Lung microvascular endothelial cell (primary cell): ENCODE measurements at regions not wholly inside any gene's neighbourhood (a gene's known extent, or its start where the extent isn't known, plus 50 kb on each side); places are given as distances from the start of the nearest gene placed in this dataset.
"Not testable (repeated sequence)": the region's sequence is repeated elsewhere in the genome, so short reads cannot be mapped to it uniquely, and the experiment has no call there.

Experiments
- DNase-seq, 2 donors: peaks; one replicate each; pipeline versions ENCODE4 v3.0.0 to v3.0.0-alpha.2; 2010; ENCODE audit warnings: low read depth in 2 of 2

DNA sequence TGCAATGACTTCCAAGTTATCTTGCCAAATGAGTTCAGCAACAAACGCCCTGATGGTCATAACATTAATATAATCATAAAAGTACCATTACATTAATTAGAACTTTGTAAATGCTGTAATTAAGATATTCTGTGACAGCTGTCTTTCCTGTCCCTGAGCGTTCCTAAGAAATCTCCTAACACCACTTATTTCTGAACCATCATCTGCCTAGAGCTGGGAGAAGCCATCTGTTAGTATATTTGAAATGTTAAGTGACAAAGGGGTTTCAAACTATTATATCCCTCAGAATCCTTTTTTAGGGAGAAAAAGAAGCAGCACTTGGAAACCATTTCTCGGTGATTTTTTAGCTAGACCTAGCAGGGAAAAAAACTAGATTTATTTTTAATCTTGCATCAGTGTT is 657.5 kb downstream of the FAM181B start:
- DNase-seq: no peak

DNA sequence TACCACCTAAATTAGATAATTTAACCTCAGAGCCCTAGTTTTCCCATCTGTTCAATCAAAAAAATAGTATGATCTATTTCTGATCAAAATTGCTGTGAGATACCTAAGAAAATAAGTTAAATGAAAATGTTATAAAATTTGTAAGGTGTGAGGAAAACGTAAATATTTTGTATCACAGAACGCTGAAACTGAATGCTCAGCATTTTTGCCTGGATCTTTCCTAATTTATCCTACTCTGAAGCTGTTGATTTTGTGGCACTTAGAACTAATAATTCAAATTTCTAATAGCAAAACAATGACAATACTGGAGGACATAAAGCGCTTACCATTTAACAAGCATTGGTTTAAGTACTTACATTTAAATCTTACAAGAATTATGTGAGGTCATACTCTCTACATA is 674.2 kb downstream of the FAM181B start:
- no peak for DNase-seq

DNA sequence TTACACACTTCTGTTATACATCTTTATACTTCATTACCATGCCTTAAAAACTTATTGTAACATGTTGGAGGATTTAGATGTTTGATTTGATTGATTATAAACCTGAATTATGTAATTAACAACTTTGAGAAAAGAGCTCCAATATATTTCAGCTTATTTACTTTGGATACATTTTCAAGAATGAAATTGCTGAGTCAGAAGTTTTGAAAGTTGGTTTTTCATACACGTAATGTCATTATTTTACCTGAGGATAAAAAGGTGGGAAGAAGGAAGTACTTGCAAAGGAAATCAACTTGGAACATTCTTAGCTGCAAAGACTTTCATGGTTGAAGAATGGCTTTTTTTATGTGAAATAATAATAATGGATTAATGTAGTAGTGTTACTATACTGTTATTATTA is 677.2 kb downstream of the FAM181B start:
- no peak for DNase-seq

DNA sequence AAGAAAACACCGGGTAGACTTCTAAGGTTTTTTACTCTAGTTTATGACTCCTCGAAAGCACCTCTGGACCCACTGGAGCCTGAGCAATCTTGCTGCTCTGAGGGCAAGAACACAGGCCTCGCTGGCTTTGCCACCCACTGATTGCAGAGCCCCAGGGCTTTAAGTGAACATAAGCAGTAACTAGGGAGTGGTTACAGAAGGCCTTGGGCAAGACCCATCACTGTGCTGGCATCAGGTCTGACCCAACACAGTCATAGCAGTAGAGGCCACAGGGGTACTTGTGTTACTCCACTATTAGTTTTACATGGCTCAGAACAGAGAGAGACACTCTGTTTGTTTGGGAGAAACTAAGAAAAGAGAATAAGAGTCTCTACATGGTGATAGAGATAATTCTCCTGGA is 684.5 kb downstream of the FAM181B start:
- no peak for DNase-seq

DNA sequence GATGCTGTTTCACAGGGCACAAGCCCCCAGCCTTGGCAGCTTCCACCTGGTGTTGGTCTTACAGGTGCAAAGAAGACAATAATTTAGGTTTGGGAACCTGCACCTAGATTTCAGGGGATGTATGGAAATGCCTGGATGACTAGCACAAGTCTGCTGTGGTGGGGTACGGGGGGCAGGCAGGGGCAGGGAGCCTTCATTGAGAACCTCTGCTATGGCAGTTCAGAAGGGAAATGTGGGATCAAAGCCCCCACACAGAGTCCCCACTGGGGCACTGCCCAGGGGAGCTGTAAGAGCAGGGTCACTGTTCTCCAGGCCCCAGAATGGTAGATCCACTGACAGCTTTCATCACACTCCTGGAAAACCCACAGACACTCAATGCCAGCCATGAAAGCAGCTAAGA is 686.5 kb downstream of the FAM181B start:
- no peak for DNase-seq

DNA sequence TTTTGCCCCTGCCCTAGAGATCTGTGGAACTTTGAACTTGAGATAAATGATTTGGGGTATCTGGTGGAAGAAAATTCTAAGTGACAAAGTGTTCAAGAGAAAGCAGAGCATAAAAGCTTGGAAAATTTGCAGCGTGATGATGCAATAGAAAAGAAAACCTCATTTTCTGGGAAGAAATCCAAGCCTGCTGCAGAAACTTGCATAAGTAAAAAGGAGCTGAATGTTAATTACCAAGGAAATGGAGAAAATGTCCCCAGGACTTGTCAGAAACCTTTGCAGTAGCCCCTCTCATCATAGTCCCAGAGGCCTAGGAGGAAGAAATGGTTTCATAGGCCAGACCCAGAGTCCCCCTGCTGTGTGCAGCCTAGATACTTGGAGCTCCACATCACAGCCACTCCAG is 686.9 kb downstream of the FAM181B start:
- DNase-seq: no peak

DNA sequence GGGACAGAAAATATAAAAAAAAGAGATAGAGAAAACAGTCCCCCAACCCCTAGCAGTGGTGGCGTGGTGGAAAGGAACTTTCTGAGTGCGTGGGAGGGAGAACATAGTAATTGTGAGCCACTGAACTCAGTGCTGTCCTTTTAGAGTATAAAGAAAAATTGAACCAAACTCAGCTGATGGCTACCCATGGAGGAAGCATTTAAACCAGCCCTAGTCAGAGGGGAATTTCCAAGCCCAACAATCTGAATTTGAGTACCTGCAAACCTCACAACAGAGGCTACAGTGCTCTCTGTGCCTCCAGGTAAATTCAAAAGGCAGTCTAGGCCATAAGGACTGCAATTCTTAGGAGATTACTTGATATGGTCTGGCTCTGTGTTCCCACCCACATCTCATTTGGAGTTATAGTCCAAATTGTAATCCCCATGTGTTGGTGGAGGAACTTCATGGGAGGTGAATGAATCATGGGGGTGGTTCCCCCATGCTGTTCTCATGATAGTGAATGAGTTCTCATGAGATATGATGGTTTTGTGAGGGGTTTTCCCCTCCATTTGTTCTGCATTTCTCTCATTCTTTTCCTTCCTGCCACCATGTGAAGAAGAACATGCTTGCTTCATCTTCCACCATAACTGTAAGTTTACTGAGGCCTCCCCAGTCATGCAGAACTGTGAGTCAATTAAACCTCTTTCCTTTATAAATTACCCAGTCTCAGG is 687.8 kb downstream of the FAM181B start:
- no peak for DNase-seq

DNA sequence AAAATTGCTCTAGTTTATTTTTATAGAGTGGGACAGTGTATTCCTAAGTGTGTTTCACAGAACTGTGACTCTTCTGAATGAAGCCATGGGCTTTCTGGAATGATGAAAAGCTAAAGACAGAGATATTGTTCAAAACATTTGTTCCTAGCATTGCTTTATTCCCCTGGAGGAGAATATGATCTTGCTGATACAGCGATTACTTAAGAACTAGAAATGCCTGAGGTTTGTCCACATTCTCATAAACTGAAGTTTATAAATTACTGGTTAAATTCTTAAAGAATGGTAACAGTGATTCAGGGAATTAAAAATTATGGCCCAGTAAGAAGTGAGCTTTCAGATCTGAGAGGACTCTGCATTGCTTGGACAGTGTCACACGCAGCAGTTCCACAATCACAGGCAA is 690.3 kb downstream of the FAM181B start:
- no peak for DNase-seq

DNA sequence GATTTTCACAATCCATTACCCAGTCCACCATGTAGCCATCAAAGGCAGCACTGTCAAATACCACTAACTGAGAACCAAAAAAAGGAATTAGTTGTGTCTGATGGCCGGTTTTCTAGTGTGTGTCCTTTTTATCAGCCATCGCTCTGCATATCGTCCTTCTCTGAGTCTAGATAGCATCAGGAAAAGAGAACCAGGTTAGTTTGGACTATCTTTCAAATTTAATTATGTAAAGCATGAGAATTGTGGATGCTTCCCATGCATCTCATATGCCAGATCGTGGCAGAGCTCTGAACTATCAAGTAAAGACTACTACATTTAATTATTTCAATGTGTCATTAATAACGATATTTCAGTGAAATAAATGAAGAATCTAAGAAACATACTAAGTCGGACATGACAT is 691.9 kb downstream of the FAM181B start:
- DNase-seq: no peak

DNA sequence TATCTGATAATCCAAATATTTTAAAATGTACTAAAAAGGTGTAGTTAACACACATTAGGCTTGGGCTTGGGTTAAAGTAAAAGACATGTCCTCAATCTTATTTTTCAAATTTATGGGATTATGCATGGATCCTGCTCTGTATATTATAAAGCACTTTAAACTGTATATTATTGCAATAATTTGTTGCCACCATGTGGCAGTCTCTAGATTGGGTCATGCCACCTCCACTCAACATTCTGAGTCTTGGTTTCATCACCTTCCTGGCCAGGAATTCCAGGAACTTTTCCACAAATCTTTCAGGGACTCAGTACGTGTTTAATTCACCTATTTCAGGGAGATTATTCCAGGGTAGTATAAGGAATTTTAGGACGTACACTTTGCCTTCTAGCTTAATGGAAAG is 695.5 kb downstream of the FAM181B start:
- DNase-seq: no peak

DNA sequence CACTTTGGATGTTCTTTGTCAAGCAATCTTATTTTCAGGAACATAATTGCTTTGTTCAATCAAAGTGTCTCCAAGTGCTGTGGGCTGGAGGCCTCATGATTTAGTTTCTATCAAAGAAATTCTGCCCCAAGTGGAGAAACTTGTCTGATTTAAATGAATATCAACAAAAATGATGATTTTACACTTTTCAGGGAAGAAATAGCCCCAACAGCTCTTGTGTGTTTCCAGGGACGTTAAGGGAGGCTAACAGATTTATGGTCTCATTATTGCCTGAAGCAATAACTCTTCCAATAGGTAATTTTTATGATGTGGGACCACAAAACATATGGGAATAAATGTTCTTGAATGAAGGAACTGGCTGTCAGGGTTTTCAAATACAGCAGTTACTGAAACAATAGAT is 699.1 kb downstream of the FAM181B start:
- DNase-seq: no peak

DNA sequence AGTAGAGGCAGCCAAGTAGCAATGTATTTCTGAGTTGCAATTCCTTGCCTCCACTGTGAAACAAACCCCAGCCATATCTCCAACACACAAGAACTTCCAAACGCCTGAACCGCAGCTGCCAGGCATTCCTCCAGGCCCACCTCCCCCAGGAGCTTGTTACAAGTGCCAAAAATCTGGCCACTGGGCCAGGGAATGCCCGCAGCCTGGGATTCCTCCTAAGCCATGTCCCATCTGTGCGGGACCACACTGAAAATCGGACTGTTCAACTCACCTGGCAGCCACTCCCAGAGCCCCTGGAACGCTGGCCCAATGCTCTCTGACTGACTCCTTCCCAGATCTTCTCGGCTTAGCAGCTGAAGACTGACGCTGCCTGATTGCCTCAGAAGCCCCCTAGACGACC is 706.3 kb downstream of the FAM181B start:
- not testable (repeated sequence) for DNase-seq

DNA sequence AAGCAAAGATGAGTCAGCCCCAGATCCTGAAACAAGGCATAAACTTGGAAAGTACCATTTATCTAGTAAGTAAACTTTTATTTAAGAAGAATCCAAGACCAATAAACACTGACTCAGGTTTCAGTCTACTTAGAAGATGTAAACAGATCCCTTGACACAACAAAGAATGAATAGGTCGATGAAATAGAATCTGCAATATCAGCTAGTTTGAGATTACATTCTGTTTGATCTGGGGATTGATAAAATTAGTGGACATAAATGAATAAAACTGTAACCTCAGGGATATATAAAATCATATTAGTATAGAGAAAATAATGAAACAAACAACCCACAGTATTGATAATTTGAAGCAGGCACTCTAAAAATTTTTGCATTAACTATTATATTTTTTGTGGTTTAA is 708.9 kb downstream of the FAM181B start:
- DNase-seq: no peak

DNA sequence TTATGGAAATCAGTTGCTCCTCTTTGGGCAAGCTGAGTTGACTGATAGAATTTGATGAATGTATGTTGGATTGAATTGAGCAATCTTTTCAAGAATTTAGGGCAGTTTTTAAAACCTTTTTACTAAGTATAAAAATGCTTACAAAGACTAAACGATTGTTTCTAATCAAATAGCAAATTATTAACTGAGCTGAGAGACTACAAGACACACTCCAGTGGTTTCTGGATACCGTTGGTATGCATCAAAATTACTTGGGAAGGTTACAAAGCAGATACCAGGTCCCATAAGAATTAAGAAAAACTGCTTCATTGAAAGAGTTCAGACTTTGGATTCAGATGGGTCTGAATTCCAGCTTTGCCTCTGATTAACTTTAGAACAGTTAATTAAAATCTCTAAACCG is 721.4 kb downstream of the FAM181B start:
- no peak for DNase-seq

DNA sequence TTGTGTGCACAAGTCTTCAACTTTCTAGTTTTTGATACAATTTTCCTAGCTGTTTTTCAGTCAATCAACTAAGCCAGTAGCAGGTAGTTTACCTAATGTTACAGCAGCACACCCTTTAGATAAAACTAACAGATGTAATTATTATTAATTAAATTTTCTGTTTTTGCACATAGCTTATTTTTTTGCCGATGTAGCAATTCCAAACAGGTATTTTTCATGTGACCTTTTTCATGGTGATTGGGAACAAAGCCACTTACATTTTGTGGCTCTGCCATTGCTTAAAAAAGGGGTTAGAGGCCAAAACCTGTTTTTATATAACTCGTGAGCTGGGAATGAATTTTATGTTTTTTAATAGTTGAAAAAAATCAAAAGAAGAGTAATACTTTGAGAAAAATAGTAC is 724.5 kb downstream of the FAM181B start:
- no peak for DNase-seq

DNA sequence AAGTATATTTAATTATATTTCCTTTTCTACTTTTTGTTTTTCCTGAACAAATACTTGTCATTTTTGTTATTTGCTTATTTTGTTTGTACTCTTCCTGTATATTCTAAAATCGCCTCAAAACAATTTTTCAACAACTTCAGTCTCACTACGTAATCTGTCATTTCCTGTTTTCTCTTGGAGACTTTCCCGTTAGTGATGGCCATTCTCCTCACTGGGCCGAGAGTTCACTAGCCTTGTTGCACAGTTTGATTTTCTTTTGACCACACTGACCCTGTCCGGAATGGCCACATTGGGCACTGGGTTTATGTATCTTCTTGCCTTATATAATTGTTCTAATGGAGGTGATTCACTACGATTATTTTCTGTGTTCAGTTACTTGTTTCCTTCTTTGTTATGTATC is 726.1 kb downstream of the FAM181B start:
- DNase-seq: no peak

DNA sequence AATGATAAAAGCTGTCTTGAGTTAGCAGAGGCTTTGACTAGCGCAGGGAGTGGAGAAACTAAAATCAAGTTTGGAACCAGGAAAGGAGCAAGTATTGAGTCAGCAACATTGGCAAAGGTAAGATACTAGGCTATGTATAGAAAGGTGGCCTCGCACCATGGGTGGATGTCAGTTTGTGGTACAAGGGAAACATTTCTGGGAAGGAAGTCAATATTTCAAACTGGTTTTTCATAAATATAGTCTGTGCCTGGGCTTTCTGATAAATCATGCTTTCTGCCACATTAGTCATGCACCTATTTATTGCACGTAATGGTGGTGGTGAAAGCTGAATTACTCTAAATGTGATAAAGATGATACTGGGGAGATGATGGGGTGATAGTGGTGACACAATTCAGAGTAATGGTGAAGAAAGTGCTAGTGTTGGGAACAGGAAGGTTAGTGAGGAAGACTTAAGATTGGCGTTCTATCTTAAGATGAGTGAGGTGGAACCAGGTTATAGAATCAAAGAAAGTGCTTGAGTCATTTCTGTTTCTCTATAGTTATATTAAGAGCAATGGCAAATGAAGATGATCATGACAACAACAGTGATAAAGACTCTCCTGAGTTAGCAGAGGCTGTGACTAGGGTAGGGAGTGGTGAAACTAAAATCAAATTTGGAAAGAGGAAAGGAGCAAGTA is 729.0 kb downstream of the FAM181B start:
- no peak for DNase-seq

DNA sequence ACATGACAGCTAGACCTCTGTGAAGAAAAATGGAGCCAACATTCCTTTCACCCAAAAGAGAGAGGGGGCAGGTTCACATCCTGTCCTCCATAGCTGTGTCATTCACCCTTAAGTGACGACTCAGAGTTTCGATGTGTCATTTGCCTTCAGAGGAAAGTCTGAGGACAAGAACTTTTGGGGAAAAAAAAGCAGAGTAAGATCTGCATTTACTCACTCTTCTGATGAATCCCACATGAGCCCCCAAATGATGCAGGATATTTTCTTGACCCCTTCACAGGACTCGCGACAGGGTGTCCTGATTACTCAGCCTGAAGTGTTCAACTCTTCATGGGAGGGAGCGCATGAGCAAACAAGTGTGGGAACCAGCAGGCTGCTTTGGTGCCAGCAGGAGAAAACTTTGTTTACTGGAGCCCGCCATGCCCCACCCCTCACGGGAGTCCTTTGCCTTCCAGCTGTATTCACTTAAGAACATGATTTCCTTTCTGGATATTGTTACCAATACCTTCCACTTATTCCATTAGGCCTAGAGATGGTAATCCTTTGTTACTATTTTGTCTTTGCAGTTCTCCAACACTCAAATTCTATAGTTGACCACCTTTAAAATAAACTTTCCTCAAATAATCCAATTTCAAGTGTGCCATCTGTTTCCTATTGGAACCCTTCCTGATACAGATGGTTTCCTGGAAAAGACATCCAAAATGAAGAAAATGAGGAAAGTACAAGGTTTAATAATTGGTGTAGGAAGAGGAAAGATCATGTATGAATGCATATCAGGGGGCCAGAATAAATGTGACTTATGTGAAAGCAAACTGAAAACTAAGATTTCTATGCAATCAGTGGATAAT is 729.8 kb downstream of the FAM181B start:
- no peak for DNase-seq

DNA sequence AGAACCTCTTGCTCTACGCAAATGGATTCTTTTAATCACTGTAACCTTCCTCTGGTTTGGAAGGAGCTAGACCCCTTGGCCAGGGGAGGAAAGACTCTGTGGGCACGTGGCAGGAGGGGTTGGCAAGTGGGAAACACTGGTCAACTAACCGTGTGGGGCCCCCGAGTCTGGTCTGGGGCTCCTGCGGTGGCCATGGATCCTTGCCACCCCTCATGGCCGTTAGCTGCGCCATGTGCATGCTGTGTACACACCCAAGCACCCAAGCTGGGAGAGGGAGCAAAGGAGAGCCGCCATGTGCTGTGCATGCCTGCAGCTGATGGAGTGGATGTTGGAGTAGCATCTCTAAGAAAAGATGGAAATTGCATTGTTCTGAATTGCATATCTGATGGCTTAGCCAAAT is 730.6 kb downstream of the FAM181B start:
- no peak for DNase-seq

DNA sequence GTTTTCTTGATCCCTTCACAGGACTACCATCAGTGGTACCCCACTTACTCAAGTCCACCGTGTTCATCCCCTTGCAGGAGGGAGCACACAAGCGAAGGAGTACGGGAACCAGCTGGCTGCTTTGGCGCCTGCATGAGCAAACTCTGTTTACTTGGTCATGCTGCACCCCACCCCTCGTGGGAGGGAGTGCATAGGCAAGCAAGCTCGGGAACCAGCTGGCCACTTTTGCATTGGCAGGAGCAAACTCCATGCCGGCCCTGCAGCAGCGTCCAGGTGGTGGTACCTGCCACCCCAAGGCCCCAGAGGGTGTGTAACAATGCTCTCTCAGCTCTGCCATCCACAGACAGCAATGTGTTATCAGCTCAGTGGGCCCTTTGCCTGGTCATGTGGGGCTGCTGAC is 737.8 kb downstream of the FAM181B start:
- DNase-seq: no peak

DNA sequence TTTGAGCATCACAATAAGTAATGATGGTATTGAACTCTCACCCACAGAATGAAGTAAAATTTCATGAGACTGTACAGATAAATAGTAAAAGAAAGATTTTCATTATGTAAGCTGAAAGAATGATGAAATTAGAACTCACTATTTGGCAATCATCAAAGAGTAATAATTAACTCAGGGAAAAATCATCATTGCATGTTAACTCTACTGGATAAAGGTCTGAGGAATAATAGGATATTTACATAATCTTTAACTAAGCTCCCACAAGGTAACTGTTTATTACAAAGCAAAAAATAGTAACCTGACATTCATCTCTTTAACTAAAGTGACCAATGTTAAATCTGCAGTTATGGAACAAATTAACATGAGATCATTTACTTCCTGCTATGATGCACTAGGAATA is 739.9 kb downstream of the FAM181B start:
- DNase-seq: no peak

DNA sequence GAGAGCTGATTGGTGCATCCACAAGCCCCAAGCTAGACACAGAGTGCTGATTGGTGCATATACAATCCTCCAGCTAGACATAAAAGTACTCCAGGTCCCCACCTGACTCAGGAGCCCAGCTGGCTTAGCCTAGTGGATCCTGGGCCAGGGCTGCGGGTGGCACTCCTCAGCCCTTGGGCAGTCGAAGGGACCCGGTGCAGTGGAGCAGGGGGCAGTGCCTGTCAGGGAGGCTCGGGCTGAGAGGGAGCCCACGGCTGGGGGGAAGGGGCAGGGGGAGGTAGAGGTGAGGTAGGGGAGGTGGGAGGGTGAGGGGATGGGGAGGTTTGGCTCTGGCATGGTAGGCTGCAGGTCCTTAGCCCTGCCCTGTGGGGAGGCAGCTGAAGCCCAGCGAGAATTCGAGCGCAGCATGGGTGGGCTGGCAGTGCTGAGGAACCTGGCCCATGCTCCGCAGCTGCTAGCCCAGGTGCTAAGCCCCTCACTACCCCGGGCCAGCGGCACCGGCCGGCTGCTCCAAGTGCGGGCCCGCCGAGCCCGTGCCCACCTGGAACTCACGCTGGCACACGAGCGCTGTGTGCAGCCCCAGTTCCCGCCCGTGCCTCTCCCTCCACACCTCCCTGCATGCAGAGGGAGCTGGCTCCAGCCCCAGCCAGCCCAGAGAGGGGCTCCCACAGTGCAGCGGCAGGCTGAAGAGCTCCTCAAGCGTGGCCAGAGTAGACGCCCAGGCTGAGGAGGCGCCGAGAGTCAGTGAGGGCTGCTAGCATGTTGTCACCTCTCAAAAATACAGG is 742.8 kb downstream of the FAM181B start:
- DNase-seq: no peak
